ENCODE measurements at regions not wholly inside any gene's neighbourhood (a gene's known extent, or its start where the extent isn't known, plus 50 kb on each side); places are given as distances from the start of the nearest gene placed in this dataset.

- no TSS peak for BruUV-seq (replicated peaks)
- H3K4me3 Mint-ChIP-seq (ENCODE audit: unreplicated experiment) = no peak overlapping the region
- no peak for TF ChIP-seq CTCF (IDR thresholded peaks at IDR 0.05; ENCODE audit: insufficient read depth in 1 of 2, low read depth in 1 of 2, low read length in 1 of 2, severe bottlenecking in 1 of 2, unreplicated experiment in 1 of 2)
- intact Hi-C loops (cut with micrococcal nuclease; ENCODE audit: unreplicated experiment) = loop anchor here (5.0 to 10.0 kb wide), 2 partner anchors 177 to 1074 kb away; no protein-coding TSS in a partner anchor
- no peak for DNase-seq
- Histone ChIP-seq H3K4me1 (no peaks in the 10 kb centered on the region), H3K36me3 (ENCODE audit: control insufficient read depth, insufficient read depth, low read length) (no peaks in the 10 kb centered on the region), H3K9me3 (no peaks in the 10 kb centered on the region; the same call in none of the 2 replicates), H3K27me3 (replicated peaks; ENCODE audit: control insufficient read depth, insufficient read depth, low read length) (no peaks in the 10 kb centered on the region), H3K4me3 (ENCODE audit: low read depth, low read length) (no peak overlapping the region)
- H3K9me3 Mint-ChIP-seq (ENCODE audit: unreplicated experiment) = peaks cover 10% of the 10 kb centered on the region
- POLR2A ChIA-PET = no interaction called here
- no peaks in the 10 kb centered on the region for H3K4me1 Mint-ChIP-seq (ENCODE audit: low read depth, unreplicated experiment)
- H3K27ac Mint-ChIP-seq (ENCODE audit: unreplicated experiment) = no peak overlapping the region
- CTCF ChIA-PET = interaction anchor here (0.6 kb wide), 1 partner anchor 214 kb away, joined by 3 read pairs; no protein-coding TSS in a partner anchor
- peaks cover 4% of the 10 kb centered on the region for H3K27me3 Mint-ChIP-seq (ENCODE audit: insufficient read depth, unreplicated experiment)
- H3K36me3 Mint-ChIP-seq (ENCODE audit: insufficient read depth, unreplicated experiment) = no peaks in the 10 kb centered on the region
Measured at GRCh38 chr2:67651565-67651964, 254.4 kb downstream of the ETAA1 start.

- Mint-ChIP-seq H3K4me1 (ENCODE audit: low read depth, unreplicated experiment) (no peaks in the 10 kb centered on the region), H3K27ac (ENCODE audit: unreplicated experiment) (no peak overlapping the region), H3K36me3 (ENCODE audit: insufficient read depth, unreplicated experiment) (no peaks in the 10 kb centered on the region), H3K4me3 (ENCODE audit: unreplicated experiment) (no peak overlapping the region), H3K9me3 (ENCODE audit: unreplicated experiment) (peaks cover 6% of the 10 kb centered on the region), H3K27me3 (ENCODE audit: insufficient read depth, unreplicated experiment) (peaks cover 4% of the 10 kb centered on the region)
- Histone ChIP-seq H3K4me3 (ENCODE audit: low read depth, low read length) (no peak overlapping the region), H3K9me3 (no peaks in the 10 kb centered on the region), H3K4me1 (no peaks in the 10 kb centered on the region; the same call in 1 of the 2 replicates), H3K36me3 (ENCODE audit: control insufficient read depth, insufficient read depth, low read length) (no peaks in the 10 kb centered on the region), H3K27me3 (replicated peaks; ENCODE audit: control insufficient read depth, insufficient read depth, low read length) (no peaks in the 10 kb centered on the region)
- BruUV-seq (replicated peaks) = no TSS peak
- ChIA-PET CTCF (no interaction called here), POLR2A (no interaction called here)
- no peak for DNase-seq
- intact Hi-C loops (cut with micrococcal nuclease; ENCODE audit: unreplicated experiment) = loop anchor here (5.0 to 10.0 kb wide), 2 partner anchors 178 to 1075 kb away; no protein-coding TSS in a partner anchor
- no peak for TF ChIP-seq CTCF (IDR thresholded peaks at IDR 0.05; ENCODE audit: insufficient read depth in 1 of 2, low read depth in 1 of 2, low read length in 1 of 2, severe bottlenecking in 1 of 2, unreplicated experiment in 1 of 2)
Measured at GRCh38 chr2:67652679-67653078, 255.5 kb downstream of the ETAA1 start.

- H3K36me3 Mint-ChIP-seq (ENCODE audit: insufficient read depth, unreplicated experiment) = no peaks in the 10 kb centered on the region
- no peak overlapping the region for H3K4me3 ChIP-seq (ENCODE audit: low read depth, low read length)
- no peaks in the 10 kb centered on the region; the same call in 1 of the 2 replicates for H3K4me1 ChIP-seq
- no peak for DNase-seq
- ChIA-PET POLR2A (interaction anchor here (0.6 kb wide), 1 partner anchor 19 kb away, joined by 3 read pairs; no protein-coding TSS in a partner anchor), CTCF (interaction anchor here (0.7 kb wide), 1 partner anchor 24 kb away, joined by 3 read pairs; no protein-coding TSS in a partner anchor)
- H3K27ac Mint-ChIP-seq (ENCODE audit: unreplicated experiment) = no peak overlapping the region
- H3K9me3 Mint-ChIP-seq (ENCODE audit: unreplicated experiment) = peaks cover 6% of the 10 kb centered on the region
- H3K4me1 Mint-ChIP-seq (ENCODE audit: low read depth, unreplicated experiment) = no peaks in the 10 kb centered on the region
- BruUV-seq (replicated peaks) = no TSS peak
- H3K27me3 Mint-ChIP-seq (ENCODE audit: insufficient read depth, unreplicated experiment) = no peaks in the 10 kb centered on the region
- H3K36me3 ChIP-seq (ENCODE audit: control insufficient read depth, insufficient read depth, low read length) = no peaks in the 10 kb centered on the region
- intact Hi-C loops (cut with micrococcal nuclease; ENCODE audit: unreplicated experiment) = loop anchor here (10.0 kb wide), 1 partner anchor 182 kb away; no protein-coding TSS in a partner anchor
- H3K9me3 ChIP-seq = no peaks in the 10 kb centered on the region
- no peak overlapping the region for H3K4me3 Mint-ChIP-seq (ENCODE audit: unreplicated experiment)
- no peak for TF ChIP-seq CTCF (IDR thresholded peaks at IDR 0.05; ENCODE audit: insufficient read depth in 1 of 2, low read depth in 1 of 2, low read length in 1 of 2, severe bottlenecking in 1 of 2, unreplicated experiment in 1 of 2)
- no peaks in the 10 kb centered on the region for H3K27me3 ChIP-seq (replicated peaks; ENCODE audit: control insufficient read depth, insufficient read depth, low read length)
Measured at GRCh38 chr2:67656875-67657274, 259.7 kb downstream of the ETAA1 start.
